OCI-LY7 (cell line): ENCODE measurements at regions not wholly inside any gene's neighbourhood (a gene's known extent, or its start where the extent isn't known, plus 50 kb on each side); places are given as distances from the start of the nearest gene placed in this dataset.

Experiments
- EZH2phosphoT487 ChIP-seq: fragments of 200-600 bp; sonication (generic); IDR thresholded peaks from 2 replicates; pipeline ENCODE4 v1.6.1; 2018; ENCODE audit warnings: low read depth, borderline replicate concordance, mild to moderate bottlenecking, mixed run types, antibody characterized with exemption, low read length, moderate library complexity, mixed read lengths
- TF ChIP-seq, protein P1 (sequence below): fragments of 200-600 bp; sonication (generic); conservative IDR thresholded peaks from 2 replicates; pipeline ENCODE4 v1.5.1; 2014; ENCODE audit warnings: mild to moderate bottlenecking, antibody characterized with exemption, low read length, moderate library complexity, mixed read lengths

DNA sequence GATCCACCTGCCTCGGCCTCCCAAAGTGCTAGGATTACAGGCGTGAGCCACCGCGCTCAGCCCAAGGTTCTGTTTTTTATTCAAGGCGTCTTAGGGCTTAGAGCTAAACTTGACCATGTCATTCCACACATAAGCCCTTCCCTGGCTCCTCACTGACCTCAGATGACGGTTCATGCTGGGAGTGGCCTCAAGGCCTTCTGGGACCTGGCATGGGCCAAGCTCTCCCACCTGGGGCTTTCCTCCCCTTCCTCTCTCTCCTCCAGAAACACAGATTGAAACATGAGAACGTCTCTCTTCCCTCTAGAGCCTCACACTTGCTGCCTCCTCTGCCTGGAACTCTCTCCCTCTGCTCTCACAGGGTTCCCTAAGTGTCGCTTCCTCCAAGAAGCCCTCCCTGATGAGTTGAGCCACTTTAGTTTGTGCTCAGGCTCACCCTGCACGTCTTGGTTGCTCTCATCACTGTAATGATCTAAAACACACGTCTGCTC is 155.6 kb upstream of the IER5L start:
- TF ChIP-seq, protein P1, sequence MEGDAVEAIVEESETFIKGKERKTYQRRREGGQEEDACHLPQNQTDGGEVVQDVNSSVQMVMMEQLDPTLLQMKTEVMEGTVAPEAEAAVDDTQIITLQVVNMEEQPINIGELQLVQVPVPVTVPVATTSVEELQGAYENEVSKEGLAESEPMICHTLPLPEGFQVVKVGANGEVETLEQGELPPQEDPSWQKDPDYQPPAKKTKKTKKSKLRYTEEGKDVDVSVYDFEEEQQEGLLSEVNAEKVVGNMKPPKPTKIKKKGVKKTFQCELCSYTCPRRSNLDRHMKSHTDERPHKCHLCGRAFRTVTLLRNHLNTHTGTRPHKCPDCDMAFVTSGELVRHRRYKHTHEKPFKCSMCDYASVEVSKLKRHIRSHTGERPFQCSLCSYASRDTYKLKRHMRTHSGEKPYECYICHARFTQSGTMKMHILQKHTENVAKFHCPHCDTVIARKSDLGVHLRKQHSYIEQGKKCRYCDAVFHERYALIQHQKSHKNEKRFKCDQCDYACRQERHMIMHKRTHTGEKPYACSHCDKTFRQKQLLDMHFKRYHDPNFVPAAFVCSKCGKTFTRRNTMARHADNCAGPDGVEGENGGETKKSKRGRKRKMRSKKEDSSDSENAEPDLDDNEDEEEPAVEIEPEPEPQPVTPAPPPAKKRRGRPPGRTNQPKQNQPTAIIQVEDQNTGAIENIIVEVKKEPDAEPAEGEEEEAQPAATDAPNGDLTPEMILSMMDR: no peak
- no peak for TF ChIP-seq EZH2phosphoT487
